Vagina (tissue), 2 donors: ENCODE measurements at regions not wholly inside any gene's neighbourhood (a gene's known extent, or its start where the extent isn't known, plus 50 kb on each side); places are given as distances from the start of the nearest gene placed in this dataset.

Experiments
- POLR2A ChIP-seq, 2 donors: fragments of 450-650 bp; IDR thresholded peaks; one replicate each; pipeline ENCODE4 v1.6.1; 2017; ENCODE audit warnings: antibody characterized with exemption in 2 of 2, mild to moderate bottlenecking in 2 of 2, moderate library complexity in 2 of 2
- POLR2AphosphoS5 ChIP-seq, 2 donors: sonication (generic); formaldehyde crosslinking; IDR thresholded peaks; one replicate each; pipeline ENCODE4 v1.9.0; 2017; ENCODE audit warnings: antibody characterized with exemption in 2 of 2, mild to moderate bottlenecking in 2 of 2, low read depth in 1 of 2; ENCODE audit not compliant: insufficient read depth in 1 of 2
- TF ChIP-seq, protein P1 (sequence below), 3 experiments: fragments of 450-650 bp in 2 of 3; fragments of 200-600 bp in 1 of 3; sonication (generic) in 1 of 3; IDR thresholded peaks; one replicate each; pipeline ENCODE4 v1.5.1; 2017 to 2019; ENCODE audit warnings: antibody characterized with exemption in 3 of 3, mild to moderate bottlenecking in 2 of 3, moderate library complexity in 2 of 3

DNA sequence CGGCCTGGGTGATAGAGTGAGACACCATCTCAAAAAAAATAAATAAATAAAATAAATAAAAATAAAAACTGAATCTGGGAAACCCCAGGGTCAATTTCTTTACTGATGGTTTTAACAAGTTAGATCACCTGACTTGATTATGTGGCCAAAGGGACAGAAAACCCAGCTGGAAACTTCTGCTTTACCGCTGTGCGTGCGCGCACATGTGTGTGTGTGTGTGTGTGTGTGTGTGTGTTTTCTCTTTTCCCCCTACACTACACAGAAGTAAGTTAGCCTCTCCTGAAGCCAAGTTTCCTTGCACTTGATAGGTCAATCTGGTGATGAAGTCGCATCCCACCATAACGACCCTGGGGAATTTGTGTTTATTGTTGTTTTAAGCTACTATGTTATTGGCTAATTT, 105.3 kb upstream of the AMN1 start:
- TF ChIP-seq, protein P1, sequence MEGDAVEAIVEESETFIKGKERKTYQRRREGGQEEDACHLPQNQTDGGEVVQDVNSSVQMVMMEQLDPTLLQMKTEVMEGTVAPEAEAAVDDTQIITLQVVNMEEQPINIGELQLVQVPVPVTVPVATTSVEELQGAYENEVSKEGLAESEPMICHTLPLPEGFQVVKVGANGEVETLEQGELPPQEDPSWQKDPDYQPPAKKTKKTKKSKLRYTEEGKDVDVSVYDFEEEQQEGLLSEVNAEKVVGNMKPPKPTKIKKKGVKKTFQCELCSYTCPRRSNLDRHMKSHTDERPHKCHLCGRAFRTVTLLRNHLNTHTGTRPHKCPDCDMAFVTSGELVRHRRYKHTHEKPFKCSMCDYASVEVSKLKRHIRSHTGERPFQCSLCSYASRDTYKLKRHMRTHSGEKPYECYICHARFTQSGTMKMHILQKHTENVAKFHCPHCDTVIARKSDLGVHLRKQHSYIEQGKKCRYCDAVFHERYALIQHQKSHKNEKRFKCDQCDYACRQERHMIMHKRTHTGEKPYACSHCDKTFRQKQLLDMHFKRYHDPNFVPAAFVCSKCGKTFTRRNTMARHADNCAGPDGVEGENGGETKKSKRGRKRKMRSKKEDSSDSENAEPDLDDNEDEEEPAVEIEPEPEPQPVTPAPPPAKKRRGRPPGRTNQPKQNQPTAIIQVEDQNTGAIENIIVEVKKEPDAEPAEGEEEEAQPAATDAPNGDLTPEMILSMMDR (IDR thresholded peaks at IDR 0.05) = no peak
- TF ChIP-seq POLR2A (IDR thresholded peaks at IDR 0.05) = no peak
- TF ChIP-seq POLR2AphosphoS5 (IDR thresholded peaks at IDR 0.05; ENCODE audit: insufficient read depth in 1 of 2, low read depth in 1 of 2) = no peak
